Endodermal cell (in vitro differentiated cells): ENCODE measurements at regions not wholly inside any gene's neighbourhood (a gene's known extent, or its start where the extent isn't known, plus 50 kb on each side); places are given as distances from the start of the nearest gene placed in this dataset.

Experiments used
- DNase-seq: peaks from one replicate; pipeline ENCODE4 v3.0.0-alpha.2; 2017
- H3K27ac ChIP-seq: 2 replicates; pipeline ENCODE4 v1.5.1; 2013; ENCODE audit warnings: mild to moderate bottlenecking, low read depth, low read length, moderate library complexity
- H3K27me3 ChIP-seq: 2 replicates; pipeline ENCODE4 v1.6.1; 2013; ENCODE audit warnings: mild to moderate bottlenecking, low read length, moderate library complexity; ENCODE audit not compliant: insufficient read depth, control insufficient read depth, poor library complexity, severe bottlenecking
- H3K36me3 ChIP-seq: 2 replicates; pipeline ENCODE4 v1.7.0; 2013; ENCODE audit warnings: mild to moderate bottlenecking, low read length, moderate library complexity; ENCODE audit not compliant: control insufficient read depth, insufficient read depth
- H3K4me1 ChIP-seq: one replicate; pipeline ENCODE4 v1.7.0; 2013; ENCODE audit warnings: low read length; ENCODE audit not compliant: control insufficient read depth, insufficient read depth
- H3K4me3 ChIP-seq: 2 replicates; pipeline ENCODE4 v1.5.1; 2013; ENCODE audit warnings: mild to moderate bottlenecking, low read length, moderate library complexity
- H3K9ac ChIP-seq: 2 replicates; pipeline ENCODE4 v1.6.1; 2013; ENCODE audit warnings: mild to moderate bottlenecking, low read length, moderate library complexity; ENCODE audit not compliant: poor library complexity, severe bottlenecking; ENCODE audit errors: extremely low read depth
- H3K9me3 ChIP-seq: 2 replicates; pipeline ENCODE4 v1.6.1; 2013; ENCODE audit warnings: mild to moderate bottlenecking, low read length, moderate library complexity; ENCODE audit not compliant: control insufficient read depth
- H3K27ac Mint-ChIP-seq: 2 replicates; pipeline ENCODE4 v1.8.0; 2020; ENCODE audit warnings: mixed read lengths
- H3K27me3 Mint-ChIP-seq: 2 replicates; pipeline ENCODE4 v1.8.0; 2021; ENCODE audit warnings: mild to moderate bottlenecking, mixed read lengths; ENCODE audit not compliant: insufficient read depth
- H3K36me3 Mint-ChIP-seq: 2 replicates; pipeline ENCODE4 v1.8.0; 2020; ENCODE audit warnings: low read depth, mixed read lengths
- H3K4me1 Mint-ChIP-seq: 2 replicates; pipeline ENCODE4 v1.8.0; 2020; ENCODE audit warnings: mixed read lengths
- H3K4me3 Mint-ChIP-seq: 2 replicates; pipeline ENCODE4 v1.8.0; 2020; ENCODE audit warnings: mild to moderate bottlenecking, moderate library complexity, mixed read lengths
- H3K9me3 Mint-ChIP-seq: 2 replicates; pipeline ENCODE4 v1.8.0; 2020; ENCODE audit warnings: mild to moderate bottlenecking, mixed read lengths
- WGBS, 2 experiments: methylation state at CpG; one replicate each; pipeline versions ENCODE4 v1.1.5 to v1.1.7; 2013; ENCODE audit warnings: missing lambda C conversion rate in 2 of 2, mixed read lengths in 1 of 2; ENCODE audit not compliant: insufficient coverage in 1 of 2, insufficient read length in 1 of 2; 5-methylcytosine and 5-hydroxymethylcytosine counted together
- TF ChIP-seq, protein P1 (sequence below): fragments of 200-600 bp; sonication (generic); conservative IDR thresholded peaks from 2 replicates; pipeline ENCODE4 v1.5.0; 2021; ENCODE audit warnings: antibody characterized with exemption, mild to moderate bottlenecking

GRCh38 chr2:221312634-221313033, 259.5 kb downstream of the EPHA4 start:
- Histone ChIP-seq H3K36me3 (no peaks in the 10 kb centered on the region), H3K4me3 (no peak overlapping the region), H3K9me3 (no peaks in the 10 kb centered on the region), H3K4me1 (peaks cover 4% of the 10 kb centered on the region), H3K27me3 (no peaks in the 10 kb centered on the region), H3K27ac (no peak overlapping the region), H3K9ac (no peak overlapping the region)
- TF ChIP-seq, protein P1, sequence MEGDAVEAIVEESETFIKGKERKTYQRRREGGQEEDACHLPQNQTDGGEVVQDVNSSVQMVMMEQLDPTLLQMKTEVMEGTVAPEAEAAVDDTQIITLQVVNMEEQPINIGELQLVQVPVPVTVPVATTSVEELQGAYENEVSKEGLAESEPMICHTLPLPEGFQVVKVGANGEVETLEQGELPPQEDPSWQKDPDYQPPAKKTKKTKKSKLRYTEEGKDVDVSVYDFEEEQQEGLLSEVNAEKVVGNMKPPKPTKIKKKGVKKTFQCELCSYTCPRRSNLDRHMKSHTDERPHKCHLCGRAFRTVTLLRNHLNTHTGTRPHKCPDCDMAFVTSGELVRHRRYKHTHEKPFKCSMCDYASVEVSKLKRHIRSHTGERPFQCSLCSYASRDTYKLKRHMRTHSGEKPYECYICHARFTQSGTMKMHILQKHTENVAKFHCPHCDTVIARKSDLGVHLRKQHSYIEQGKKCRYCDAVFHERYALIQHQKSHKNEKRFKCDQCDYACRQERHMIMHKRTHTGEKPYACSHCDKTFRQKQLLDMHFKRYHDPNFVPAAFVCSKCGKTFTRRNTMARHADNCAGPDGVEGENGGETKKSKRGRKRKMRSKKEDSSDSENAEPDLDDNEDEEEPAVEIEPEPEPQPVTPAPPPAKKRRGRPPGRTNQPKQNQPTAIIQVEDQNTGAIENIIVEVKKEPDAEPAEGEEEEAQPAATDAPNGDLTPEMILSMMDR = no peak
- no peak for DNase-seq
- Mint-ChIP-seq H3K36me3 (no peaks in the 10 kb centered on the region), H3K4me3 (no peak overlapping the region), H3K27me3 (no peaks in the 10 kb centered on the region), H3K4me1 (peaks cover 28% of the 10 kb centered on the region), H3K9me3 (no peaks in the 10 kb centered on the region), H3K27ac (no peak overlapping the region)

GRCh38 chr2:221314786-221315185, 257.3 kb downstream of the EPHA4 start:
- Mint-ChIP-seq H3K9me3 (no peaks in the 10 kb centered on the region), H3K27me3 (no peaks in the 10 kb centered on the region), H3K36me3 (no peaks in the 10 kb centered on the region), H3K4me1 (peaks cover 16% of the 10 kb centered on the region), H3K4me3 (no peak overlapping the region), H3K27ac (no peak overlapping the region)
- H3K9ac ChIP-seq = no peak overlapping the region
- DNase-seq = no peak
- no peak overlapping the region for H3K4me3 ChIP-seq
- no peaks in the 10 kb centered on the region for H3K36me3 ChIP-seq
- TF ChIP-seq, protein P1 = no peak
- no peaks in the 10 kb centered on the region for H3K9me3 ChIP-seq
- H3K27me3 ChIP-seq = no peaks in the 10 kb centered on the region
- no peaks in the 10 kb centered on the region for H3K4me1 ChIP-seq
- 64% methylated on average over 2 of the region's 2 CpGs; no CpG with 5 or more reads in 1 of the 2 experiments for WGBS, 2 experiments
- no peak overlapping the region for H3K27ac ChIP-seq

GRCh38 chr2:221318376-221319130, 253.6 kb downstream of the EPHA4 start:
- no peaks in the 10 kb centered on the region for H3K9me3 ChIP-seq
- Mint-ChIP-seq H3K9me3 (no peaks in the 10 kb centered on the region), H3K27me3 (no peaks in the 10 kb centered on the region), H3K27ac (no peak overlapping the region), H3K4me1 (peaks cover 16% of the 10 kb centered on the region), H3K4me3 (no peak overlapping the region), H3K36me3 (no peaks in the 10 kb centered on the region)
- WGBS, 2 experiments = 91 to 100% methylated on average over 1 to 3 of the region's 3 CpGs
- H3K4me1 ChIP-seq = no peaks in the 10 kb centered on the region
- TF ChIP-seq, protein P1 = no peak
- H3K27ac ChIP-seq = no peak overlapping the region
- no peak for DNase-seq
- no peaks in the 10 kb centered on the region for H3K27me3 ChIP-seq
- H3K36me3 ChIP-seq = no peaks in the 10 kb centered on the region
- H3K4me3 ChIP-seq = no peak overlapping the region
- no peak overlapping the region for H3K9ac ChIP-seq
